GM12864 (cell line): ENCODE measurements at regions not wholly inside any gene's neighbourhood (a gene's known extent, or its start where the extent isn't known, plus 50 kb on each side); places are given as distances from the start of the nearest gene placed in this dataset.

Experiments used
- DNase-seq: peaks from one replicate; pipeline ENCODE4 v3.0.0-alpha.2; 2011; ENCODE audit warnings: low read depth
- H3K4me3 ChIP-seq: 2 replicates; pipeline ENCODE4 v1.5.1; 2011; ENCODE audit warnings: mild to moderate bottlenecking, low read depth, low read length, control low read depth
- TF ChIP-seq, protein P1 (sequence below): IDR thresholded peaks from 2 replicates; pipeline ENCODE4 v1.5.1; 2011; ENCODE audit warnings: low read depth, mild to moderate bottlenecking, moderate library complexity, low read length, control low read depth, inconsistent platforms; ENCODE audit errors: missing control alignments

DNA sequence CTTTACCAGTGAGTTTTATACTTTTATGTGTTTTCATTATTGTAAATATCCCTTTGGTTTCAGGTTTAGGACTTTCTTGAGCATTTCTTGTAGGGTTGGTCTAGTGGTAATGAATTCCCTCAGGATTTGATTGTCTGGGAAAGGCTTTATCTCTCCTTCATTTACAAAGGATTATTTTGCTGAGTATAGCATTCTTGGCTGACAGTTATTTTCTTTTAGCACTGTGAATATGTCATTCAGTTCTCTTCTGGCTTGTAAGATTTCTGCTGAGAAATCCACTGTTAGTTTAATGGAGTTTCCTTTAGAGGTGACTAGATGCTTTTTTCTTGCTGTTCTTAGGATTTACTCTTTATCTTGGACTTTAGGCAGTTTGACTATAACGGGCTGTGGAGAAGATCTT is 373.9 kb downstream of the TSN start:
- no peak overlapping the region for H3K4me3 ChIP-seq
- TF ChIP-seq, protein P1, sequence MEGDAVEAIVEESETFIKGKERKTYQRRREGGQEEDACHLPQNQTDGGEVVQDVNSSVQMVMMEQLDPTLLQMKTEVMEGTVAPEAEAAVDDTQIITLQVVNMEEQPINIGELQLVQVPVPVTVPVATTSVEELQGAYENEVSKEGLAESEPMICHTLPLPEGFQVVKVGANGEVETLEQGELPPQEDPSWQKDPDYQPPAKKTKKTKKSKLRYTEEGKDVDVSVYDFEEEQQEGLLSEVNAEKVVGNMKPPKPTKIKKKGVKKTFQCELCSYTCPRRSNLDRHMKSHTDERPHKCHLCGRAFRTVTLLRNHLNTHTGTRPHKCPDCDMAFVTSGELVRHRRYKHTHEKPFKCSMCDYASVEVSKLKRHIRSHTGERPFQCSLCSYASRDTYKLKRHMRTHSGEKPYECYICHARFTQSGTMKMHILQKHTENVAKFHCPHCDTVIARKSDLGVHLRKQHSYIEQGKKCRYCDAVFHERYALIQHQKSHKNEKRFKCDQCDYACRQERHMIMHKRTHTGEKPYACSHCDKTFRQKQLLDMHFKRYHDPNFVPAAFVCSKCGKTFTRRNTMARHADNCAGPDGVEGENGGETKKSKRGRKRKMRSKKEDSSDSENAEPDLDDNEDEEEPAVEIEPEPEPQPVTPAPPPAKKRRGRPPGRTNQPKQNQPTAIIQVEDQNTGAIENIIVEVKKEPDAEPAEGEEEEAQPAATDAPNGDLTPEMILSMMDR = no peak
- DNase-seq = no peak

DNA sequence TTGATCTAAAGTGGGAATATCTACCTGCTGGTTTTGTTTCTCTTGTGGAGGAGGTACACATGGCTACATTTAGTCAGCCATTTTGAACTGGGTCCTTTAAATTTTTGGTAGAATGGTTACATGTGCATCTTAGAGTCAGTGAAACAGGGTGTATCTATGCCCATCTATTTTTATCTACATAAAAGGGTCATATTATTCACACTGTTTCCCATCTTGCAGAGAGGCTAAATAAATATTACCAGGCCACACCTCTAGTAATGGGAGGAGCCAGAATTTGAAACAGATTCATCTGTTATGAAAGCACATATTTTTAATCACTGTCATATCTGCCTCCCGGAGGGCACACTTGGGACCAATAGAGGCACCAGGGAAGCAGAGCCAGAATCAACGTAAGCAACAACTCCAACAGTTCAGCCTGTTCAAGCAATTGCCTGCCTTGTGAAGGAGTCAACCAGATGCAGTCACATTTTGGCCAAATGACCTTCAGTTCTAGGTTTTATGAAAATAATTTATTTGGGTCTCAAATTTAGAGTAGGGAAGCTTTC is 376.8 kb downstream of the TSN start:
- TF ChIP-seq, protein P1 = no peak
- no peak overlapping the region for H3K4me3 ChIP-seq
- DNase-seq = no peak

DNA sequence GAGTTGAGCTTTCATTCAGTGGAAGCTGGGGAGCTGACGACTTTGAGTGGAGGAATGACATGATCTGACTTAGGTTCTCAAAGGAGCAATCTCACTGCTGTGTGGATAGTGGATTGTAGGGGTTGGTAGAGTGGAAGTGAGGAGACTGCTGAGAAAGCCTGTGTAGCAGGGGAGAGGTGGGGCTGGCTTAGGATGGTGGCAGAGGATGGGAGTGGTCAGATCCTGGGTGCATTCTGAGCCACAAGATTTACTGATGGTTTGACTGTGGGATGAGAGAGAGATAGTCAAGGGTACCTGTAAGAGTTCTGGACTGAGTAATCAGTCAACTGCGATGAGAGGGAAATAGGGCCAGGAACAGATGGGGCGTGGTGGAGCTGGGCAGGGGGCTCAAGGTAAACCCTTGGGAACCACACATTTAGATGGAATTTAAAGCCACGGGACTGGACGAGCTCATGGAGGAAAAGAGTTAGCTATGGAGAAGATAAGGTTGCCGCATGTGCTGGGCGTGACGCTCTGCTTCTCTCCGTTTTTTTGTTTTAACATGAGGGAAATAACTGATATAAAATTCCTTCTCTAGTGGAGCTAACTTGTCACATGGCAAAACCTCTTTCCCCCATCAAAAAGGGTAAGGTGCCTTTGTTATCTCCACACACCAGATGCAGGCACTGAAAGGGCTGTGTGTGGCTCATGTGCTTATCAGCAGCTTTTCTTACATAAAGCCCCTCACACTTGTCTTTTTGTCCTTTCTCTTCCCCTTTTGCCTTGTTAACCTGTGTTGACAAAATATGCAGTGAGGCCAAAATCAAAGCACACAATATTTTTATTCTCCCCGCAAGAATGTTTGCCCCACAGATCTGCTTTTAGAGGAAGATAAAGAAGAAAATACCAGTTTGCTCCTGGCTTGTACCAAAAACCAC is 379.8 kb downstream of the TSN start:
- no peak overlapping the region for H3K4me3 ChIP-seq
- no peak for DNase-seq
- TF ChIP-seq, protein P1 = no peak

DNA sequence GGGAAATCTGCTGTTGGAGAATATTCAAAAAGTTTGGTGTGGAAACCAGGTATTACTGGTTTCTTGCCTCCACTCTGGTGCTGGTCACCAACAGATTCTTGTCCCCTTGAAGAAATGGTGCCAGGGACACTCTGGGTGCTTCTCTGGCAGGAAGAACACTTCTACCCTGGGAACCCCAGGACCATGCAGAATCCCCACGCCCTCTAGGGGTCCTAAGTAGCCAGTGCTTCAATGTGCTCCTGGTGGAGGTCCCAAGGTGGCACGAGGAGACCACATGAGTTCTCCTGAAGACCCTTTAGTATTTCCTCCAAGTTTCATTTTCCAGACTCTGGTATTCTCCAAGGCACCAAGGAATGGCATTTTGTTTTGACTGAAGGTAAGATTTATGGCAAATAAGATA is 380.6 kb downstream of the TSN start:
- TF ChIP-seq, protein P1 = peak; percentile 56
- peak; percentile 2 for DNase-seq
- H3K4me3 ChIP-seq = no peak overlapping the region

DNA sequence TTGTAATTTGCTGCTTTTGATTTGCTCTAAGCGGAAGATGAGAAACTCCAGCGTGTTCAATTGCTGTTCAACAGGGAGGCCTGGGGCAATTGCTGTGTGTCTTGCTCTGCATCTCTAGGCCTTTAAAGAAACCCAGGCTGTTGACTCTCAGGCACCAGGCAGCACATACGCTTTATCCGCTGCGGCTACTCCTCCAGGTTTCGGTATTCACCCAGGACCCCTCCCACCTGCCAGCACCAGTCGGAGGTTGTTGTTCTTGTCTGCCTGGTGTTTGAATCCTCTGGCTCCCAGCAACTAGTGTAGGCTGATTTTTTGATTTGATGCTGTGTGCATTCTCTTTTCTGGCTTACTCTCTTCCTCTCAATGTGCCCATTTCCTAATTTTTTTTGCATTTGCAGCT is 383.1 kb downstream of the TSN start:
- TF ChIP-seq, protein P1 = no peak
- no peak overlapping the region for H3K4me3 ChIP-seq
- DNase-seq = no peak

DNA sequence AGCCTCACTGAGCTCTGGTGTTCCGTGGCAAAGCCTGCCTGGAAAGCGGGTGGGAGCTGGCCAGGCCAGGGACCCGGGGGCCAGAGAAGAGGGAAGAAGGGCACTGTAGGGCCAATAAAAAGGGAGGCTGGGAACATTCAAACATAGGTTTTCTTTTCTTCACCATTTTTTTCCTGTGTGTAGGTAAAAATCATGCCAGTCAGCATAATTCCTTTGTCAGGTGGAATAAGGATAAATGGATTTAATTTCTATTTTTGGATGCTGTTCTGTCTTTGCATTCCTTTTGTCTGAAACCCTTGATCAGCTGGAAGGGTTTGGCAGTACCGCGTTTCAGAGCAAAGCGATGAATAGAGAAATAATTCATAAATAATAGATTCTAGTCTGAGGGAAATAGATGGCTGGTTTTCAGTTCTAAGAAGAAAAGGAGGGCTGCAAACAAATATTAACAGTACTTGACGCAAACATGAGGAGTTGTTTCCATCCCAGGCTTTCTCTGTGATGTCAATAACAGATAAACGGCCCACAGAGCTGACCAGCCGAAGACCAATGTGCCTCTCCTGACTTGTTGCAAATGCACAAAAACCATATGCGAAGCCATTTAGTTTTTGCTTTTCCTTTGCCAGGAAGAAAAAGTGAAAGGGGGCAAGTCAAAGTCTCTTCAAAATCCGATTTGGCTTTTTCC is 384.4 kb downstream of the TSN start:
- TF ChIP-seq, protein P1 = no peak
- no peak for DNase-seq
- H3K4me3 ChIP-seq = no peak overlapping the region
